GM06990 (cell line): ENCODE measurements at regions not wholly inside any gene's neighbourhood (a gene's known extent, or its start where the extent isn't known, plus 50 kb on each side); places are given as distances from the start of the nearest gene placed in this dataset.
"Not testable (repeated sequence)": the region's sequence is repeated elsewhere in the genome, so short reads cannot be mapped to it uniquely, and the experiment has no call there.

Source experiments
- DNase-seq: peaks from one replicate; pipeline ENCODE4 v3.0.0-alpha.2; 2011; ENCODE audit not compliant: insufficient read length; ENCODE audit errors: extremely low read depth
- H3K27me3 ChIP-seq: replicated peaks from 2 replicates; pipeline ENCODE4 v1.6.0; 2011; ENCODE audit warnings: low read length; ENCODE audit not compliant: control insufficient read depth, insufficient read depth
- H3K36me3 ChIP-seq: 2 replicates; pipeline ENCODE4 v1.5.1; 2011; ENCODE audit warnings: low read length; ENCODE audit not compliant: control insufficient read depth, insufficient read depth
- H3K4me3 ChIP-seq: replicated peaks from 2 replicates; pipeline ENCODE4 v1.5.1; 2011; ENCODE audit warnings: low read depth, mild to moderate bottlenecking, control low read depth, low read length
- TF ChIP-seq, protein P1 (sequence below): IDR thresholded peaks from 2 replicates; pipeline ENCODE4 v1.5.1; 2011; ENCODE audit warnings: low read length, control low read depth, mild to moderate bottlenecking, inconsistent platforms; ENCODE audit not compliant: insufficient read depth, poor library complexity, severe bottlenecking

GRCh38 chr3:165504554-165504953, 308.4 kb upstream of the SLITRK3 start:
- TF ChIP-seq, protein P1, sequence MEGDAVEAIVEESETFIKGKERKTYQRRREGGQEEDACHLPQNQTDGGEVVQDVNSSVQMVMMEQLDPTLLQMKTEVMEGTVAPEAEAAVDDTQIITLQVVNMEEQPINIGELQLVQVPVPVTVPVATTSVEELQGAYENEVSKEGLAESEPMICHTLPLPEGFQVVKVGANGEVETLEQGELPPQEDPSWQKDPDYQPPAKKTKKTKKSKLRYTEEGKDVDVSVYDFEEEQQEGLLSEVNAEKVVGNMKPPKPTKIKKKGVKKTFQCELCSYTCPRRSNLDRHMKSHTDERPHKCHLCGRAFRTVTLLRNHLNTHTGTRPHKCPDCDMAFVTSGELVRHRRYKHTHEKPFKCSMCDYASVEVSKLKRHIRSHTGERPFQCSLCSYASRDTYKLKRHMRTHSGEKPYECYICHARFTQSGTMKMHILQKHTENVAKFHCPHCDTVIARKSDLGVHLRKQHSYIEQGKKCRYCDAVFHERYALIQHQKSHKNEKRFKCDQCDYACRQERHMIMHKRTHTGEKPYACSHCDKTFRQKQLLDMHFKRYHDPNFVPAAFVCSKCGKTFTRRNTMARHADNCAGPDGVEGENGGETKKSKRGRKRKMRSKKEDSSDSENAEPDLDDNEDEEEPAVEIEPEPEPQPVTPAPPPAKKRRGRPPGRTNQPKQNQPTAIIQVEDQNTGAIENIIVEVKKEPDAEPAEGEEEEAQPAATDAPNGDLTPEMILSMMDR: no peak
- Histone ChIP-seq H3K27me3 (no peaks in the 10 kb centered on the region), H3K36me3 (no peaks in the 10 kb centered on the region), H3K4me3 (no peak overlapping the region)
- DNase-seq: no peak

GRCh38 chr3:165503825-165504224, 307.6 kb upstream of the SLITRK3 start:
- H3K27me3 ChIP-seq: no peaks in the 10 kb centered on the region
- H3K4me3 ChIP-seq: no peak overlapping the region
- no peaks in the 10 kb centered on the region for H3K36me3 ChIP-seq
- TF ChIP-seq, protein P1: no peak
- no peak for DNase-seq

DNA sequence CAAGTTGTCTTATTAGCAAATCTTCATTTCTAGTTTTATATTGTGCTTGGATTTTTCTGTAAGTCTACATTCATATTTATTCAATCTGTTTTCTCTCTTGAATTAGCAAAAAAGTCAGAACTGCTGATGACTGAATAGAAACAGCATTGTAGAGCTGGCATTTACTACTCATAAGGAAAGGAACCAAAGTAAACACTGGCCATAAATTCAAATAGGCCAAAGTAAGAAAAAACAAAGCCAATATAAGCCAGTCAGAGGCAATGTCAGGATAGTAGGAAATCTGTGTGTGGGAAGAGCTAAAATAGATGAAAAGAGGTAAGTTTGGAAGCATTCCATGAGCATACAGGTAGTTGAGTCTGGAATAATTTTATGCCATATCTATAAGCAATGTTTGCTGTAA, 307.2 kb upstream of the SLITRK3 start:
- no peak overlapping the region for H3K4me3 ChIP-seq

DNA sequence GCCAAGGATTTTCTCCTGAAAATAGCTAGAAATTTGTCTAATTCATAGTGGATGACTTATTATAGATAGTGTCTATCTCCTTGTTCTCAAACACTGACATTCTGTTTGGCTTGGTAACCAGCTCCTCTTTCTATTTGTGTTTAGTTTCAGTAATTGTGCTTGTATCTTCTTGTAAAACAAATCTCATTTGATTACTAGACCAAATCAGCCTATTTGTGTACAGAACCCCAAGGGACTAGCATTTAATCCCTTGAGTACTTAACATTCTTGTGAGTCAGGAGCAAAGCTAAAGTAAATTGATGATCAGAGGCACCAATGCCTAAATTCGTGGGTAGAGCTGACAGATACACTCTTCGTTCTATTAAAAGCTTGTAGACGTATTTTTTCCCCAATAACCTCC, 306.5 kb upstream of the SLITRK3 start:
- Histone ChIP-seq H3K4me3 (no peak overlapping the region), H3K36me3 (no peaks in the 10 kb centered on the region)
- DNase-seq: no peak

More for the DNA sequence above, 307.2 kb upstream of the SLITRK3 start:
- DNase-seq: no peak
- no peaks in the 10 kb centered on the region for H3K27me3 ChIP-seq
- no peaks in the 10 kb centered on the region for H3K36me3 ChIP-seq
- TF ChIP-seq, protein P1: no peak

GRCh38 chr3:165498742-165499141, 302.6 kb upstream of the SLITRK3 start:
- not testable (repeated sequence) for H3K36me3 ChIP-seq, H3K27me3 ChIP-seq, H3K4me3 ChIP-seq, DNase-seq

More for the DNA sequence above, 306.5 kb upstream of the SLITRK3 start:
- no peaks in the 10 kb centered on the region for H3K27me3 ChIP-seq
- TF ChIP-seq, protein P1: no peak

- TF ChIP-seq, protein P1: no peak
- Histone ChIP-seq H3K4me3 (no peak overlapping the region), H3K36me3 (no peaks in the 10 kb centered on the region), H3K27me3 (no peaks in the 10 kb centered on the region)
- no peak for DNase-seq
These were observed 295.3 kb upstream of the SLITRK3 start for GRCh38 chr3:165491487-165491886.
